ENCODE measurements at regions not wholly inside any gene's neighbourhood (a gene's known extent, or its start where the extent isn't known, plus 50 kb on each side); places are given as distances from the start of the nearest gene placed in this dataset.
A peak's percentile ranks its signal among the peaks of the same experiment; 100 is the strongest.

DNA sequence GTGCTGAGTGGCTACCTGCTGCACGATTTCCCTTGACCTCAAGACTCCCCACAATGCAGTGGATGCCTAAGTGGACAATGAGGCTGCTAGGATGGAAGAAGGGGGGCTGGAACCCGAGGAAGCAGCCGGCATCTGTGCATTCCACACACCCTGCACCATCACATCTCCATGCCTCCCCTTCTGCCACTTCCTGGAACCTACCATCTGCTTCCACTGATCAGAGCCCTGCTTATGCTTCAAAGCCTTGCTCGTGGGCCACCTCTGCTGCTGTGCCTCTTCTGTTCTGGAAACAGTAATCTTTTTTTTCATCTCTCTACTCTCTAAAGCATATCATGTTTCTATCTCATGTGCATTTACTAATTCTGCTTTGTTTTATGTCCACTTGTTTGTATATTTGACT lies 66.2 kb upstream of the WDR26 start:
- H3K4me1 ChIP-seq (ENCODE audit: insufficient read depth) = peaks cover 53% of the 10 kb centered on the region
- peak overlapping the region; percentile 73 for H3K27ac Mint-ChIP-seq
- TF ChIP-seq POLR2AphosphoS5 (IDR thresholded peaks at IDR 0.05; ENCODE audit: low read depth) = no peak
- TF ChIP-seq STAT1 (IDR thresholded peaks at IDR 0.05; ENCODE audit: unreplicated experiment) = no peak
- TF ChIP-seq JUNB (IDR thresholded peaks at IDR 0.05; ENCODE audit: unreplicated experiment) = no peak
- no peak for TF ChIP-seq NANOG (IDR thresholded peaks at IDR 0.05; ENCODE audit: borderline replicate concordance)
- H3K4me3 ChIP-seq = no peak overlapping the region
- no peak overlapping the region for H3K27ac ChIP-seq (ENCODE audit: low read depth)
- H3F3A ChIP-seq (replicated peaks; ENCODE audit: low read depth) = peaks cover 50% of the 10 kb centered on the region
- H2AFZ ChIP-seq = no peak overlapping the region
- ATAC-seq (no peak), DNase-seq (ENCODE audit: low spot score) (no peak)
- H3K9me3 Mint-ChIP-seq = peaks cover 24% of the 10 kb centered on the region
- no peaks in the 10 kb centered on the region for H3K9me2 ChIP-seq (ENCODE audit: insufficient read depth)
- H3K27me3 ChIP-seq (ENCODE audit: insufficient read depth) = no peaks in the 10 kb centered on the region
- no peak overlapping the region for H3K4me2 ChIP-seq
- peaks cover 5% of the 10 kb centered on the region; the same call in 1 of the 2 replicates for H3K36me3 ChIP-seq (ENCODE audit: insufficient read depth)
- peaks cover 30% of the 10 kb centered on the region for H3K27me3 Mint-ChIP-seq (ENCODE audit: insufficient read depth, low read depth, poor library complexity)
- peaks cover 74% of the 10 kb centered on the region for H3K4me1 Mint-ChIP-seq
- H3K4me3 Mint-ChIP-seq = no peak overlapping the region
- H3K36me3 Mint-ChIP-seq (ENCODE audit: low read depth) = peaks cover 21% of the 10 kb centered on the region
- H4K20me1 ChIP-seq (replicated peaks; ENCODE audit: insufficient read depth) = no peaks in the 10 kb centered on the region
- H3K79me2 ChIP-seq (replicated peaks; ENCODE audit: insufficient read depth) = no peaks in the 10 kb centered on the region

DNA sequence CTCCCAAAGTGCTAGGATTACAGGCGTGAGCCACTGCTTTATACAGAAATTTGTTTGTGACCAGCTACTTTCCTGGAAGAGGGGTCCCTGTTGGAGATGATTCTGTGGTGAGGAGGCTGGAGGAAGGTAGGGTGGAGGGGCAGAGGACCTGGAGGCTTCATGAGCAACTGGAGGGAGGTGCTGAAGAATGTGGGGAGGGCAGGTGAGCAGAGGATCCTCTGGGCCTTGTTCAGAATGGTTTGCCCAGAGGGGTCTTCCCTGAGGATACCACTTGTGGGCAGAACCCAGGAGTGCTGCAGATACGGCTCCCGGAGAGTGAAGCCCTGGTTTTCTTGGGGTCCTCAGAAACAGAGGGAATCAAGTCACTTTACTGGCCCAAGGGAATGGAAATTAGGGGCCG lies 67.2 kb upstream of the WDR26 start:
- Histone ChIP-seq H3K79me2 (replicated peaks; ENCODE audit: insufficient read depth) (no peaks in the 10 kb centered on the region), H4K20me1 (replicated peaks; ENCODE audit: insufficient read depth) (no peaks in the 10 kb centered on the region), H3F3A (replicated peaks; ENCODE audit: low read depth) (peaks cover 45% of the 10 kb centered on the region), H2AFZ (no peak overlapping the region), H3K4me2 (peak overlapping the region; percentile 62; the same call in 1 of the 2 replicates), H3K9me2 (ENCODE audit: insufficient read depth) (no peaks in the 10 kb centered on the region), H3K27ac (ENCODE audit: low read depth) (peak overlapping the region; percentile 99), H3K4me3 (no peak overlapping the region), H3K27me3 (ENCODE audit: insufficient read depth) (no peaks in the 10 kb centered on the region), H3K4me1 (ENCODE audit: insufficient read depth) (peaks cover 61% of the 10 kb centered on the region), H3K36me3 (ENCODE audit: insufficient read depth) (peaks cover 3% of the 10 kb centered on the region; the same call in 1 of the 2 replicates)
- ATAC-seq = no peak
- Mint-ChIP-seq H3K27ac (peak overlapping the region; percentile 90; the same call in 1 of the 2 replicates), H3K4me1 (peaks cover 82% of the 10 kb centered on the region), H3K36me3 (ENCODE audit: low read depth) (peaks cover 11% of the 10 kb centered on the region), H3K4me3 (peak overlapping the region; percentile 24; the same call in 1 of the 3 replicates), H3K9me3 (peaks cover 14% of the 10 kb centered on the region), H3K27me3 (ENCODE audit: insufficient read depth, low read depth, poor library complexity) (peaks cover 28% of the 10 kb centered on the region)
- no peak for DNase-seq (ENCODE audit: low spot score)
- TF ChIP-seq STAT1 (IDR thresholded peaks at IDR 0.05; ENCODE audit: unreplicated experiment) = no peak
- TF ChIP-seq, protein P1, sequence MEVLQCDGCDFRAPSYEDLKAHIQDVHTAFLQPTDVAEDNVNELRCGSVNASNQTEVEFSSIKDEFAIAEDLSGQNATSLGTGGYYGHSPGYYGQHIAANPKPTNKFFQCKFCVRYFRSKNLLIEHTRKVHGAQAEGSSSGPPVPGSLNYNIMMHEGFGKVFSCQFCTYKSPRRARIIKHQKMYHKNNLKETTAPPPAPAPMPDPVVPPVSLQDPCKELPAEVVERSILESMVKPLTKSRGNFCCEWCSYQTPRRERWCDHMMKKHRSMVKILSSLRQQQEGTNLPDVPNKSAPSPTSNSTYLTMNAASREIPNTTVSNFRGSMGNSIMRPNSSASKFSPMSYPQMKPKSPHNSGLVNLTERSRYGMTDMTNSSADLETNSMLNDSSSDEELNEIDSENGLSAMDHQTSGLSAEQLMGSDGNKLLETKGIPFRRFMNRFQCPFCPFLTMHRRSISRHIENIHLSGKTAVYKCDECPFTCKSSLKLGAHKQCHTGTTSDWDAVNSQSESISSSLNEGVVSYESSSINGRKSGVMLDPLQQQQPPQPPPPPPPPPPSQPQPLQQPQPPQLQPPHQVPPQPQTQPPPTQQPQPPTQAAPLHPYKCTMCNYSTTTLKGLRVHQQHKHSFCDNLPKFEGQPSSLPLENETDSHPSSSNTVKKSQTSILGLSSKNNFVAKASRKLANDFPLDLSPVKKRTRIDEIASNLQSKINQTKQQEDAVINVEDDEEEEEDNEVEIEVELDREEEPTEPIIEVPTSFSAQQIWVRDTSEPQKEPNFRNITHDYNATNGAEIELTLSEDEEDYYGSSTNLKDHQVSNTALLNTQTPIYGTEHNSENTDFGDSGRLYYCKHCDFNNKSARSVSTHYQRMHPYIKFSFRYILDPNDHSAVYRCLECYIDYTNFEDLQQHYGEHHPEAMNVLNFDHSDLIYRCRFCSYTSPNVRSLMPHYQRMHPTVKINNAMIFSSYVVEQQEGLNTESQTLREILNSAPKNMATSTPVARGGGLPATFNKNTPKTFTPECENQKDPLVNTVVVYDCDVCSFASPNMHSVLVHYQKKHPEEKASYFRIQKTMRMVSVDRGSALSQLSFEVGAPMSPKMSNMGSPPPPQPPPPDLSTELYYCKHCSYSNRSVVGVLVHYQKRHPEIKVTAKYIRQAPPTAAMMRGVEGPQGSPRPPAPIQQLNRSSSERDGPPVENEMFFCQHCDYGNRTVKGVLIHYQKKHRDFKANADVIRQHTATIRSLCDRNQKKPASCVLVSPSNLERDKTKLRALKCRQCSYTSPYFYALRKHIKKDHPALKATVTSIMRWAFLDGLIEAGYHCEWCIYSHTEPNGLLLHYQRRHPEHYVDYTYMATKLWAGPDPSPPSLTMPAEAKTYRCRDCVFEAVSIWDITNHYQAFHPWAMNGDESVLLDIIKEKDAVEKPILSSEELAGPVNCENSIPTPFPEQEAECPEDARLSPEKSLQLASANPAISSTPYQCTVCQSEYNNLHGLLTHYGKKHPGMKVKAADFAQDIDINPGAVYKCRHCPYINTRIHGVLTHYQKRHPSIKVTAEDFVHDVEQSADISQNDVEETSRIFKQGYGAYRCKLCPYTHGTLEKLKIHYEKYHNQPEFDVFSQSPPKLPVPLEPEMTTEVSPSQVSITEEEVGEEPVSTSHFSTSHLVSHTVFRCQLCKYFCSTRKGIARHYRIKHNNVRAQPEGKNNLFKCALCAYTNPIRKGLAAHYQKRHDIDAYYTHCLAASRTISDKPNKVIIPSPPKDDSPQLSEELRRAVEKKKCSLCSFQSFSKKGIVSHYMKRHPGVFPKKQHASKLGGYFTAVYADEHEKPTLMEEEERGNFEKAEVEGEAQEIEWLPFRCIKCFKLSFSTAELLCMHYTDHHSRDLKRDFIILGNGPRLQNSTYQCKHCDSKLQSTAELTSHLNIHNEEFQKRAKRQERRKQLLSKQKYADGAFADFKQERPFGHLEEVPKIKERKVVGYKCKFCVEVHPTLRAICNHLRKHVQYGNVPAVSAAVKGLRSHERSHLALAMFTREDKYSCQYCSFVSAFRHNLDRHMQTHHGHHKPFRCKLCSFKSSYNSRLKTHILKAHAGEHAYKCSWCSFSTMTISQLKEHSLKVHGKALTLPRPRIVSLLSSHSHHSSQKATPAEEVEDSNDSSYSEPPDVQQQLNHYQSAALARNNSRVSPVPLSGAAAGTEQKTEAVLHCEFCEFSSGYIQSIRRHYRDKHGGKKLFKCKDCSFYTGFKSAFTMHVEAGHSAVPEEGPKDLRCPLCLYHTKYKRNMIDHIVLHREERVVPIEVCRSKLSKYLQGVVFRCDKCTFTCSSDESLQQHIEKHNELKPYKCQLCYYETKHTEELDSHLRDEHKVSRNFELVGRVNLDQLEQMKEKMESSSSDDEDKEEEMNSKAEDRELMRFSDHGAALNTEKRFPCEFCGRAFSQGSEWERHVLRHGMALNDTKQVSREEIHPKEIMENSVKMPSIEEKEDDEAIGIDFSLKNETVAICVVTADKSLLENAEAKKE (CRISPR knock-in tag; IDR thresholded peaks at IDR 0.05) = no peak
- no peak for TF ChIP-seq POLR2AphosphoS5 (IDR thresholded peaks at IDR 0.05; ENCODE audit: low read depth)
- TF ChIP-seq JUNB (IDR thresholded peaks at IDR 0.05; ENCODE audit: unreplicated experiment) = no peak
- TF ChIP-seq EZH2 (IDR thresholded peaks at IDR 0.05; ENCODE audit: low read depth, unreplicated experiment) = no peak
- TF ChIP-seq, protein P2, sequence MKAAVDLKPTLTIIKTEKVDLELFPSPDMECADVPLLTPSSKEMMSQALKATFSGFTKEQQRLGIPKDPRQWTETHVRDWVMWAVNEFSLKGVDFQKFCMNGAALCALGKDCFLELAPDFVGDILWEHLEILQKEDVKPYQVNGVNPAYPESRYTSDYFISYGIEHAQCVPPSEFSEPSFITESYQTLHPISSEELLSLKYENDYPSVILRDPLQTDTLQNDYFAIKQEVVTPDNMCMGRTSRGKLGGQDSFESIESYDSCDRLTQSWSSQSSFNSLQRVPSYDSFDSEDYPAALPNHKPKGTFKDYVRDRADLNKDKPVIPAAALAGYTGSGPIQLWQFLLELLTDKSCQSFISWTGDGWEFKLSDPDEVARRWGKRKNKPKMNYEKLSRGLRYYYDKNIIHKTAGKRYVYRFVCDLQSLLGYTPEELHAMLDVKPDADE (IDR thresholded peaks at IDR 0.05) = no peak
- TF ChIP-seq ZNF331 (CRISPR knock-in tag; IDR thresholded peaks at IDR 0.05; ENCODE audit: low read depth) = no peak
- no peak for TF ChIP-seq NANOG (IDR thresholded peaks at IDR 0.05; ENCODE audit: borderline replicate concordance)
- TF ChIP-seq CREB1 (CRISPR knock-in tag; IDR thresholded peaks at IDR 0.05; ENCODE audit: low read depth) = no peak
